ENCODE measurements at regions not wholly inside any gene's neighbourhood (a gene's known extent, or its start where the extent isn't known, plus 50 kb on each side); places are given as distances from the start of the nearest gene placed in this dataset.

- Mint-ChIP-seq H3K4me1 (no peaks in the 10 kb centered on the region), H3K9me3 (peaks cover 9% of the 10 kb centered on the region), H3K4me3 (no peak overlapping the region), H3K36me3 (no peaks in the 10 kb centered on the region), H3K27me3 (ENCODE audit: low read depth) (no peaks in the 10 kb centered on the region), H3K27ac (no peak overlapping the region)
- ChIA-PET POLR2A (no interaction called here), CTCF (interaction anchor here (1.5 kb wide), 1 partner anchor 9 kb away, joined by 5 read pairs; no protein-coding TSS in a partner anchor)
- no peak for DNase-seq (ENCODE audit: low spot score)
- ATAC-seq = no peak
- TF ChIP-seq ZNF532 (CRISPR knock-in tag; IDR thresholded peaks at IDR 0.05; ENCODE audit: borderline replicate concordance) (no peak), STAT6 (CRISPR knock-in tag; conservative IDR thresholded peaks at IDR 0.05; ENCODE audit: low read depth) (no peak), ZMAT4 (CRISPR knock-in tag; IDR thresholded peaks at IDR 0.05) (no peak), TP53 (CRISPR knock-in tag; IDR thresholded peaks at IDR 0.05) (no peak), E2F4 (CRISPR knock-in tag; IDR thresholded peaks at IDR 0.05; ENCODE audit: borderline replicate concordance, low read depth) (no peak), CTCF (IDR thresholded peaks at IDR 0.05) (no peak)
These were observed 158.7 kb upstream of the PDGFD start for GRCh38 chr11:104322696-104323095.

- no peak for DNase-seq (ENCODE audit: low spot score)
- ChIA-PET POLR2A (no interaction called here), CTCF (interaction anchor here (0.9 kb wide), 1 partner anchor 11 kb away, joined by 5 read pairs; no protein-coding TSS in a partner anchor)
- Mint-ChIP-seq H3K4me3 (no peak overlapping the region), H3K4me1 (no peaks in the 10 kb centered on the region), H3K36me3 (no peaks in the 10 kb centered on the region), H3K27me3 (ENCODE audit: low read depth) (no peaks in the 10 kb centered on the region), H3K9me3 (peaks cover 18% of the 10 kb centered on the region), H3K27ac (no peak overlapping the region)
- ATAC-seq = no peak
- TF ChIP-seq EMX1 (CRISPR knock-in tag; IDR thresholded peaks at IDR 0.05) (no peak), AR (CRISPR knock-in tag; IDR thresholded peaks at IDR 0.05) (no peak), ZNF281 (CRISPR knock-in tag; IDR thresholded peaks at IDR 0.05) (no peak), GRHL2 (CRISPR knock-in tag; IDR thresholded peaks at IDR 0.05; ENCODE audit: insufficient replicate concordance, severe bottlenecking) (no peak), ZNF512 (CRISPR knock-in tag; IDR thresholded peaks at IDR 0.05; ENCODE audit: borderline replicate concordance) (no peak), SP1 (CRISPR knock-in tag; conservative IDR thresholded peaks at IDR 0.05) (no peak), HMGXB4 (CRISPR knock-in tag; IDR thresholded peaks at IDR 0.05) (no peak), SMAD3 (CRISPR knock-in tag; IDR thresholded peaks at IDR 0.05; ENCODE audit: borderline replicate concordance) (no peak)
These were observed 157.0 kb upstream of the PDGFD start for GRCh38 chr11:104320956-104321355.
